Calu3 (cell line): ENCODE measurements at regions not wholly inside any gene's neighbourhood (a gene's known extent, or its start where the extent isn't known, plus 50 kb on each side); places are given as distances from the start of the nearest gene placed in this dataset.

Experiments
- BruUV-seq: library from RNA; stranded (reverse); fragments of 400-500 nt; replicated peaks from 2 replicates; lab custom pipeline; 2021; lab: Mats Ljungman, UMichigan
- CTCF ChIA-PET: fragments of 300-600 bp; sonication (Branson Sonifier 250); formaldehyde crosslinking; loops from one replicate; lab custom pipeline; 2022; ENCODE audit warnings: antibody characterized with exemption; lab: Charles Lee
- DNase-seq: peaks from one replicate; pipeline ENCODE4 v3.0.0; 2022
- H3K27ac Mint-ChIP-seq: one replicate; pipeline ENCODE4 v1.8.0; 2022; ENCODE audit warnings: mixed read lengths; ENCODE audit not compliant: unreplicated experiment
- H3K27me3 Mint-ChIP-seq: one replicate; pipeline ENCODE4 v1.8.0; 2022; ENCODE audit warnings: mixed read lengths; ENCODE audit not compliant: unreplicated experiment
- H3K36me3 Mint-ChIP-seq: one replicate; pipeline ENCODE4 v1.8.0; 2022; ENCODE audit warnings: mild to moderate bottlenecking, moderate library complexity, mixed read lengths; ENCODE audit not compliant: insufficient read depth, unreplicated experiment
- H3K4me1 Mint-ChIP-seq: one replicate; pipeline ENCODE4 v1.8.0; 2022; ENCODE audit warnings: mild to moderate bottlenecking, low read depth, mixed read lengths; ENCODE audit not compliant: unreplicated experiment
- H3K4me3 Mint-ChIP-seq: one replicate; pipeline ENCODE4 v1.8.0; 2022; ENCODE audit warnings: mild to moderate bottlenecking, low read depth, moderate library complexity, mixed read lengths; ENCODE audit not compliant: unreplicated experiment
- H3K9me3 Mint-ChIP-seq: one replicate; pipeline ENCODE4 v1.8.0; 2022; ENCODE audit warnings: low read depth, mixed read lengths; ENCODE audit not compliant: unreplicated experiment
- CTCF ChIP-seq: fragments of 200-600 bp; IDR thresholded peaks from one replicate; pipeline ENCODE4 v1.8.0; 2022; ENCODE audit warnings: antibody characterized with exemption; ENCODE audit not compliant: unreplicated experiment
- intact Hi-C: fragments of 100-400 bp; cut with micrococcal nuclease; formaldehyde crosslinking; loops from one replicate; pipeline ENCODE4 v1.10.0; 2022; ENCODE audit not compliant: unreplicated experiment

- CTCF ChIA-PET, result interaction anchor here (1.1 kb wide), 1 partner anchor 30 kb away, joined by 3 read pairs; no protein-coding TSS in a partner anchor
- TF ChIP-seq CTCF, result no peak
- intact Hi-C loops, result no loop called here
- DNase-seq, result no peak
- Mint-ChIP-seq H3K4me3 (no peak overlapping the region), H3K4me1 (no peaks in the 10 kb centered on the region), H3K27me3 (no peaks in the 10 kb centered on the region), H3K27ac (no peak overlapping the region), H3K9me3 (no peaks in the 10 kb centered on the region), H3K36me3 (no peaks in the 10 kb centered on the region)
- BruUV-seq, result no TSS peak
These were observed 227.5 kb downstream of the KCNS3 start for GRCh38 chr2:18105929-18106328.

- BruUV-seq, result no TSS peak
- no peak overlapping the region for H3K27ac Mint-ChIP-seq
- no peaks in the 10 kb centered on the region for H3K4me1 Mint-ChIP-seq
- no peak for TF ChIP-seq CTCF
- DNase-seq, result no peak
- H3K36me3 Mint-ChIP-seq, result no peaks in the 10 kb centered on the region
- H3K4me3 Mint-ChIP-seq, result no peak overlapping the region
- CTCF ChIA-PET, result interaction anchor here (1.2 kb wide), 1 partner anchor 81 kb away, joined by 3 read pairs; no protein-coding TSS in a partner anchor
- intact Hi-C loops, result no loop called here
- no peaks in the 10 kb centered on the region for H3K27me3 Mint-ChIP-seq
- no peaks in the 10 kb centered on the region for H3K9me3 Mint-ChIP-seq
These were observed 226.2 kb downstream of the KCNS3 start for GRCh38 chr2:18104595-18105224.

- Mint-ChIP-seq H3K4me3 (no peak overlapping the region), H3K36me3 (no peaks in the 10 kb centered on the region), H3K27me3 (peaks cover 24% of the 10 kb centered on the region), H3K9me3 (no peaks in the 10 kb centered on the region), H3K4me1 (no peaks in the 10 kb centered on the region), H3K27ac (no peak overlapping the region)
- no TSS peak for BruUV-seq
- CTCF ChIA-PET, result no interaction called here
- TF ChIP-seq CTCF, result no peak
- intact Hi-C loops, result no loop called here
- DNase-seq, result no peak
These were observed 218.5 kb downstream of the KCNS3 start for GRCh38 chr2:18096836-18097405.

- intact Hi-C loops, result no loop called here
- no peak for DNase-seq
- peaks cover 3% of the 10 kb centered on the region for H3K9me3 Mint-ChIP-seq
- no peak overlapping the region for H3K27ac Mint-ChIP-seq
- H3K36me3 Mint-ChIP-seq, result no peaks in the 10 kb centered on the region
- no TSS peak for BruUV-seq
- H3K27me3 Mint-ChIP-seq, result peaks cover 24% of the 10 kb centered on the region
- CTCF ChIA-PET, result no interaction called here
- H3K4me3 Mint-ChIP-seq, result no peak overlapping the region
- no peak for TF ChIP-seq CTCF
- no peaks in the 10 kb centered on the region for H3K4me1 Mint-ChIP-seq
These were observed 215.8 kb downstream of the KCNS3 start for GRCh38 chr2:18094277-18094676.
